Activated CD4-positive, alpha-beta T cell treated with anti-CD3 and anti-CD28 coated beads, Interleukin-2, amount 10 ng/mL, durations not matched to agents 24 days and 14 days (primary cell): ENCODE measurements at regions not wholly inside any gene's neighbourhood (a gene's known extent, or its start where the extent isn't known, plus 50 kb on each side); places are given as distances from the start of the nearest gene placed in this dataset.

Source experiments
- DNase-seq: peaks from one replicate; pipeline ENCODE4 v3.0.0; 2022
- H3K27ac Mint-ChIP-seq: one replicate; pipeline ENCODE4 v1.8.0; 2022; ENCODE audit warnings: mild to moderate bottlenecking, mixed read lengths
- H3K27me3 Mint-ChIP-seq: one replicate; pipeline ENCODE4 v1.8.0; 2022; ENCODE audit warnings: mixed read lengths
- H3K36me3 Mint-ChIP-seq: one replicate; pipeline ENCODE4 v1.8.0; 2022; ENCODE audit warnings: low read depth, mild to moderate bottlenecking, mixed read lengths
- H3K4me1 Mint-ChIP-seq: one replicate; pipeline ENCODE4 v1.8.0; 2021; ENCODE audit warnings: mixed read lengths
- H3K4me3 Mint-ChIP-seq: one replicate; pipeline ENCODE4 v1.8.0; 2022; ENCODE audit warnings: mild to moderate bottlenecking, moderate library complexity, mixed read lengths
- H3K9me3 Mint-ChIP-seq: one replicate; pipeline ENCODE4 v1.8.0; 2021; ENCODE audit warnings: mixed read lengths
- intact Hi-C: fragments of 100-400 bp; cut with micrococcal nuclease; formaldehyde crosslinking; loops from one replicate; pipeline ENCODE4 v1.15.1; 2023

DNA sequence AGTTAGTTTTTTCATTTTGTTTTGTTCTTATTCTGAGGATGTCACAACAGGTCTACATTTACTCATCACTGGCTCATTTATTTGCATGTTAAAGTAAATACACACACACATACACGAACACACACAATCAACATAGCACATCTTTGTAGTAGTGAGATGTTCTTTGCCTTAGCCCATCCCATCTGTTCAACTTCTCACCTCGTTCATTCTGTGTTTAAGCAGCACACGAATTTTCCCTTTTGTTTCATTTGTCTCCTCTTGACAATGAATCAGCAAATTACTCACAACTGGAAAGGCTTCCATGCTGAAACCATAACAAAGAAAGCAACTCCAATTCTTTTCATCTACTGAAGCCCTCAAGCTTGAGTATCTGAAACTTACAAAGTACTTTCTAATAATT, 133.3 kb upstream of the CHRM3 start:
- intact Hi-C loops: no loop called here
- Mint-ChIP-seq H3K27me3 (no peaks in the 10 kb centered on the region), H3K4me1 (no peaks in the 10 kb centered on the region), H3K9me3 (no peaks in the 10 kb centered on the region), H3K27ac (no peak overlapping the region), H3K4me3 (no peak overlapping the region), H3K36me3 (no peaks in the 10 kb centered on the region)
- no peak for DNase-seq

DNA sequence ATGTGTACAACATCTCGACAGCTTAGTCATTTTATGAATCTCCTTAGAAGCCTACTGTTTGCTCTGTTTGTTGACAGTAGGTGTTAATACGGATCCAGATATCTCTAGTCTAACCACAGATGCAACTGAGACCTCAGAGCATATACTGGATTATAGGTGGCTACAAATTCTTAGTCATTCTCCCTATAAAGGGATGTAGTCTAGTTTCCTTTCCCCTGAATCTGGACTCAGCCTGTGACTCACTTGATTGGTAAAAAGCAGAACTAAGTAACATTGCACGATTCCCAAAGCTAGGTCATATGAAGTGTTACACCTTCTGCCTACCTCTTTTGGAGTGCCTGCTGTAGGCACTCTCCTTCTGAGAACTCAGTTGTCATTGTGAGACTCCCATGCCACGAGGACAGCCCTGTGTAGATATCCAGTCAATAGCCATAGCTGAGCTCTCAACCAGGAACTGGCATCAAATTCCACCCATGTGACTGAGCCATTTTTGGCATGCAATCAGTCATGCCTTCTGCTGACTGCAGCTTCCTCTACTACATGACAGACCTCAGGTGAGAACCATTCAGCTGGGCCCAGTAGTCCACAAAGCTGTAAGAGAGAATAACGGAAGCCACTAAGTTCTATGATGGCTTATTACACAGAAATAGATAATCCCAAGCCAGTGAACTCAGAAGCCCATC, 135.9 kb upstream of the CHRM3 start:
- H3K9me3 Mint-ChIP-seq: no peaks in the 10 kb centered on the region
- no peaks in the 10 kb centered on the region for H3K27me3 Mint-ChIP-seq
- H3K36me3 Mint-ChIP-seq: no peaks in the 10 kb centered on the region
- no peak for DNase-seq
- H3K4me1 Mint-ChIP-seq: no peaks in the 10 kb centered on the region
- intact Hi-C loops: no loop called here
- H3K4me3 Mint-ChIP-seq: no peak overlapping the region
- no peak overlapping the region for H3K27ac Mint-ChIP-seq

DNA sequence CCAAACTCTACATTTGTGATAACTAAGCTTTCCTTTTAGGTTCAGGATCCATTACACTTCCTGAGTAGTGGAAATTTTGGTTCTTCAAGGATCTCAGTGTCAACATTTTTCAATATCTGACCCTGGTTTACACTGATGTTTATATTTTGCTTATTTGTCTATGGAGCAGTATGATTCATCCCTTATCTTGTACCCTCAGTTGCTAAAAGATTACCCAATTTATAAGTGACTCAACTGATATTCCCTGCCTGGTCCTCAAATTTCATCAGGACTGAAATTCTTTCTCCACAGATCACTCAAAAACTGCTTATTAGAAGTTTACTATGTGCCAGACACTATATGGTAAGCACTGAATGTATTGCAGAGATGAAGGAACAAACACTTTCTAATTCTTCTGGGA, 139.1 kb upstream of the CHRM3 start:
- Mint-ChIP-seq H3K4me3 (no peak overlapping the region), H3K27me3 (no peaks in the 10 kb centered on the region), H3K9me3 (no peaks in the 10 kb centered on the region), H3K4me1 (no peaks in the 10 kb centered on the region), H3K36me3 (no peaks in the 10 kb centered on the region), H3K27ac (no peak overlapping the region)
- intact Hi-C loops: no loop called here
- DNase-seq: no peak

DNA sequence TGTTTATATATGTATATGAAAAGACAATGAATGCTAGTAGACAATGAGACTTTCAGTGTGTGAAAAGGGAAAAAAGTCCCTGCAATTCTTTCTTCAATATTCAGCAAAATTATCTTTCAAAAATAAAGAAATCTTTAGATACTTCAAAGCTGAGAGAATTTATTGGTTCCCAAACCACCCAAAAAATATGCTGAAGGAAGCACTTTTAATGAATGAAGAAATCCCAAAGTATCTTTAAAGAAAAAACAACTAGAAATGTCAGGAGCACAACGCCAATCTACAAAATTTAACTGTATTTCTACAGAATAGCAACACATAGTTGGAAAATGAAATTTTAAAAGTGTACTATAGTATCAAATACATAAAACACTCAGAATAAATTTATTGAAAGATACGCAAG, 142.3 kb upstream of the CHRM3 start:
- H3K27me3 Mint-ChIP-seq: no peaks in the 10 kb centered on the region
- intact Hi-C loops: no loop called here
- H3K4me1 Mint-ChIP-seq: no peaks in the 10 kb centered on the region
- no peak for DNase-seq
- no peaks in the 10 kb centered on the region for H3K9me3 Mint-ChIP-seq
- no peak overlapping the region for H3K27ac Mint-ChIP-seq
- no peak overlapping the region for H3K4me3 Mint-ChIP-seq
- no peaks in the 10 kb centered on the region for H3K36me3 Mint-ChIP-seq

DNA sequence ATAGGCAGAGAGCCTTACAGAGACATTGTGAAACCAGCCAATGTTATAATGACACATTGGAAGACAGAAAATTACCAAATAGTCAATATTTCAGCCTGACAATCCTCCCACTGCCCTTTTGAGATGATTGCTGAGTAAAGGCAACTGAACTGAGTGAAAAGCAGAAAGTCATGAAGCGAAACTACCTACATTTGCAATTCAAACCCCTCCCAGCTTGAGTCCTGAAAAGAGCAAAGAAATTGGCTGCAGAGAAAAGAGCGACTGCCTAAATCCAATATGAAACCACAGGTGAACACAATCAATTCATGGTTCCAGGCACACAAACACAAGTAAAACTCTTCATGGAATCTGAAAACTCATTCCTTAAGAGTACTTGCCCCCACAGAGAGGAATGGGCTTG, 143.4 kb upstream of the CHRM3 start:
- Mint-ChIP-seq H3K27me3 (no peaks in the 10 kb centered on the region), H3K4me1 (no peaks in the 10 kb centered on the region), H3K27ac (no peak overlapping the region), H3K4me3 (no peak overlapping the region), H3K36me3 (no peaks in the 10 kb centered on the region), H3K9me3 (no peaks in the 10 kb centered on the region)
- intact Hi-C loops: no loop called here
- DNase-seq: no peak

DNA sequence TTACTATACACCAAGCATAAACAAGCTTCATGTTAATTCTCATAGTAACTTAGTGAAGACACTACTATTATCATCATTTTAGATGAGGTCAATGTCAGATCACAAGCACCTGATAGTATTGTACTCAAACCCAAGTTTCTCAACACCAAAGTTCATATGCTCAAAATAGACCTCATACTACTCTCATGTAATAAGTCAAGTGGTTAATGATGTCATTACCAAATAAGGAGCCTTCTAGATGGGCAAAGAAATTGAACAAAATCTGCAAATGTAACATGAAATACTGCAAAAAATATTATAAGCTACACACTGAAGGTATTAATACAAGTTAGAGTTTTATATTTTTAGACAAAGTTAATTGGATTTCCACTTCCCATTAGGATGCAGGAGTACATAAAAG, 144.0 kb upstream of the CHRM3 start:
- DNase-seq: no peak
- intact Hi-C loops: no loop called here
- Mint-ChIP-seq H3K27me3 (no peaks in the 10 kb centered on the region), H3K36me3 (no peaks in the 10 kb centered on the region), H3K9me3 (no peaks in the 10 kb centered on the region), H3K4me1 (no peaks in the 10 kb centered on the region), H3K27ac (no peak overlapping the region), H3K4me3 (no peak overlapping the region)

DNA sequence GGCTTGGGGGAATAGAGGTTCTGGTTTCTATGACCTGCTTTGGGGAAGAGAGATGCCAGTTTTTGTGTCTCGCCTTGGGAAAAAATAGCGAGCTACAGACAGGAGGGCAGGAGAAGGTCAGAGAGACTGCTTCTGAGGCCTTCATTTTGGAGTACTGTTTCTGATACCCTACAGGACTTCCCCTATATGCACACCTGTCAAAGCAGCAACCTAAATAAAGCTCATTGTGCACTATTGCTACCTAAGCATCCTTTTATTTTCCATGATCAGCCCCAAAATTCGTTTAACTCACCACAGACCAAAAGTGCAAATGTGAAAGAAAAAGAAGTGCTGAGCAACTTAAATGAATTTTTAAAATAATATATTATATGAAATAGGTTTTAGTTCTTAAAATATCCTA, 145.6 kb upstream of the CHRM3 start:
- Mint-ChIP-seq H3K9me3 (no peaks in the 10 kb centered on the region), H3K27ac (no peak overlapping the region), H3K4me3 (no peak overlapping the region), H3K4me1 (no peaks in the 10 kb centered on the region), H3K27me3 (no peaks in the 10 kb centered on the region), H3K36me3 (no peaks in the 10 kb centered on the region)
- DNase-seq: no peak
- intact Hi-C loops: no loop called here

DNA sequence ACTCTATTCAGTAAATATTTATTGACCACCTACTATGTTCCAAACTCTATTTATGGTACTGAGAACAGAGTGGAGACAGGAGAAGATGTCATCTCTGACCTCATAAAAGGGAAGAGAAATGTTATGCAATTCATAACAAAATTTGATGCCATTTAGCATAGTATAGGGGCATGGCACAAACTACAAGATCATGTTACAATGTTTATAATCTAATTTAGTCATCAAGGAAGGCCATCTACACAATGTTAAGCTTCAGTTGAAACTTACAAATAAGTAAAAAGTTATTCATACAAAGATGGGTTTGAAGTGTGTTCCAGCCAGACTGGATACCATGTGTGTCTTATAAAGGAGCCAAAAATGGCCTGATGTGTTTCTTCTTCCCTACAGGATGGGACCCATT, 146.8 kb upstream of the CHRM3 start:
- intact Hi-C loops: no loop called here
- Mint-ChIP-seq H3K9me3 (no peaks in the 10 kb centered on the region), H3K27me3 (no peaks in the 10 kb centered on the region), H3K27ac (no peak overlapping the region), H3K4me3 (no peak overlapping the region), H3K36me3 (no peaks in the 10 kb centered on the region), H3K4me1 (no peaks in the 10 kb centered on the region)
- no peak for DNase-seq

DNA sequence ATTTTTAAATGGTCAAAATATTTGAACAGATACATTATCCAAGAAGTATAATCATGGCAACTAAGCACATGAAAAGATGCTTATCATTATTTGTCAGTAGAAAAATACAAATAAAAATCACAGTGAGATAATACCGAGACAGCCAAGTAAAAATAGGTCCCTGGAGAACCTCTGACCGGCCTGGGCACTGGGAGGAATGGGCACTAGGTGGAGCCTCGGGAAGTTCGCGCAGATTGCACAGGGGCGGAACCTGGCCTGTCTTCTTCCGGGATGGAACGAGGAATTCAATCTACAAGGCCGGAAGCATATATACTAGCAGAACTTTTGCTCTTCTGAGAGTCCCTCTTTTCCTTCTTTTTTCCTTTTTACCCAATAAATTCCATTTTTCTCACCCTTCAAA, 148.5 kb upstream of the CHRM3 start:
- H3K27ac Mint-ChIP-seq: no peak overlapping the region
- no peak for DNase-seq
- H3K4me1 Mint-ChIP-seq: no peaks in the 10 kb centered on the region
- H3K36me3 Mint-ChIP-seq: no peaks in the 10 kb centered on the region
- H3K27me3 Mint-ChIP-seq: no peaks in the 10 kb centered on the region
- H3K9me3 Mint-ChIP-seq: no peaks in the 10 kb centered on the region
- no peak overlapping the region for H3K4me3 Mint-ChIP-seq
- intact Hi-C loops: no loop called here

DNA sequence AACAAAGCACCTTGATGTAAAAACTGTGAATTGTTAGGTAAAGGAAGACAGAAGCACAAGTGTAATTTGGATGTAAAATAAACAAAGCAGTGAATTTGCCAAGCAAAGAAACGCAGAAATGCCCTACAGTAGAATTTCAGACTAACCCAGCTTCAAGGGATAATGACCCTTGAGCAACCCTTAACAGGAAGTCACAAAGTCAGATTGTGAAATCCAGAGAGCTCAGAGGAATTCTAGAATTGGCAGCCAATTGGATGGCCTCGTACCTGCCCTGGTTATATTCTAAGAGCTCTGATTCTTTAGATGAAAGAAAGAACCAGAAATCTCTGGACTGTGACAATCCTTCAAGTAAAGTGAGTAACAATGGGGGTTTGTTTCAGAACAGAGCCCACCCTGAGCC, 152.7 kb upstream of the CHRM3 start:
- no peak for DNase-seq
- Mint-ChIP-seq H3K9me3 (no peaks in the 10 kb centered on the region), H3K27me3 (no peaks in the 10 kb centered on the region), H3K27ac (no peak overlapping the region), H3K4me3 (no peak overlapping the region), H3K4me1 (no peaks in the 10 kb centered on the region), H3K36me3 (no peaks in the 10 kb centered on the region)
- intact Hi-C loops: no loop called here

DNA sequence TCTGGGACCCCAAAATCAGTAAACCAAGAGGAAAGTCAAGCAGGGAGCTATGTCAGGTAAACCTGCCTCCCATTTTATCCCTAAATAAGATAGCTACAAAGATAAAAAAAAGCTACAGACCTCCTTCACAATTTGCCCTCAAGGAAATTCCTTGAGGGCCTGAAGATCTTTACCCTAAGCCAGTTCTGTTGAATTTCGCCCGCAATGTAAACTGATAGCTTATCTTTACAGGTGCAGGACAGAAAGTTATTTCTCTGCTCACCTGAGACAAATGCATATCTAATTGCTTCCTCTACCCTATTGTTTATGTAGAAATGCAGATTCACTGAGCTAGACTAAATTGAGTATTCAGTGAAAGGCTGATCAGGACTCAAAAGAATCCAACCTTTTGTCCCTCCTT, 153.4 kb upstream of the CHRM3 start:
- Mint-ChIP-seq H3K27ac (no peak overlapping the region), H3K27me3 (no peaks in the 10 kb centered on the region), H3K4me3 (no peak overlapping the region), H3K36me3 (no peaks in the 10 kb centered on the region), H3K4me1 (no peaks in the 10 kb centered on the region), H3K9me3 (no peaks in the 10 kb centered on the region)
- DNase-seq: no peak
- intact Hi-C loops: no loop called here

DNA sequence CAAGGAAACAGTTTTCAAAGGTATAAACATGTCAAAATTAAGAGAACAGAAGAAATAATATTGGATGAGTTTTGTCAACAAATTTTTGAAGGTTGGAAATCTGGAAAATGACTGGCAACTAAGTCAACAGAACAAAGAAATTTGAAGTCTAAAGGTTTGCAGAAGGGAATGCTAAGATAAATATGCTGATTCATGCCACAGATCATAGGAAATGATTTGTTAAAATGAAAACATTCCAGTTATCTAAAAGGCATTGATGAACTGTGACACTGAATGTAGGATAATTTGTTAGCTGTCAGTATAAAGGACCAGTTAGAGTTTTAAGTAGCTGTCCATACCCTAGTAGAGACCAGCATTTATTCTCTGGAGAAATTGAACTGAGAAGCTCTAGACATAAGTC, 157.9 kb upstream of the CHRM3 start:
- Mint-ChIP-seq H3K27me3 (no peaks in the 10 kb centered on the region), H3K4me1 (no peaks in the 10 kb centered on the region)
- intact Hi-C loops: no loop called here

DNA sequence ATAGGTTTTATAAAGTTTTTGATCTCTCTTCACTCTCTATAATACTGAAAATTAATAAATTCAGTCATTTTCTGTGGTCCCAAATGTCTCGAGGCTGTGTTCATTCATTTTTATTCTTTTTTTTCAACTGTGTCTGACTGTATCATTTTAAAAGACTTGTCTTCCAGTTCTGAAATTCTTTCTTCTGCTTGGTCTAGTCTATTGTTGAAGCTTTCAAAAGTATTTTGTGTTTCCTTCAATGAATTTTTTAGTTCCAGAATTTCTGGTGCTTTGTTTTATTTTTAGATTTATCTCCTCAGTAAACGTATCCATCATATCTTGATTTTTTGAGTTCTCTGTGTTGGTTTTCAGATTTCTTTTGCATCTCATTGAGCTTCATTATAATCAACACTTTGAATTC, 161.0 kb upstream of the CHRM3 start:
- intact Hi-C loops: no loop called here
- Mint-ChIP-seq H3K27ac (no peak overlapping the region), H3K9me3 (peaks cover 12% of the 10 kb centered on the region), H3K4me1 (no peaks in the 10 kb centered on the region), H3K36me3 (no peaks in the 10 kb centered on the region), H3K4me3 (no peak overlapping the region), H3K27me3 (no peaks in the 10 kb centered on the region)
- no peak for DNase-seq

More for the DNA sequence above, 157.9 kb upstream of the CHRM3 start:
- no peaks in the 10 kb centered on the region for H3K36me3 Mint-ChIP-seq
- peaks cover 10% of the 10 kb centered on the region for H3K9me3 Mint-ChIP-seq
- H3K27ac Mint-ChIP-seq: no peak overlapping the region
- no peak for DNase-seq
- no peak overlapping the region for H3K4me3 Mint-ChIP-seq

DNA sequence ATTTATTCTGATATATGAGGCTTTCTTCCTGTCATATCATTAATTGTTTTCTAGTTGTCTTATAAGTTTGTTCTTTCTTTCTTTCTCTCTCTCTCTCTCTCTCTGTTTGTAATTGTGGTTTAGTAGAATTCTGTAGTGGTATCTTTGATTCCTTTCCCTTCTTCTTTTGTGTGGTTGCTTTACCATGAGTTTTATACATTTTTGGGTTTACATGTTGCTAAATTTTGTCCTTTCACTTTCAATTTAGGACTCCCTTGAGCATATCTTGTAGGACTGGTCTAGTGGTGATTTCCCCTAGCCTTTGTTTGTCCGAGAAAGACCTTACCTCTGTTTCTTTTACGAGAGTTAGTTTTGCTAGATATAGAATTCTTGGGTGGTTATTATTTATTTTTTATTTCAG, 162.3 kb upstream of the CHRM3 start:
- Mint-ChIP-seq H3K9me3 (peaks cover 12% of the 10 kb centered on the region), H3K36me3 (no peaks in the 10 kb centered on the region), H3K4me1 (no peaks in the 10 kb centered on the region), H3K27ac (no peak overlapping the region), H3K4me3 (no peak overlapping the region), H3K27me3 (no peaks in the 10 kb centered on the region)
- intact Hi-C loops: no loop called here
- no peak for DNase-seq

DNA sequence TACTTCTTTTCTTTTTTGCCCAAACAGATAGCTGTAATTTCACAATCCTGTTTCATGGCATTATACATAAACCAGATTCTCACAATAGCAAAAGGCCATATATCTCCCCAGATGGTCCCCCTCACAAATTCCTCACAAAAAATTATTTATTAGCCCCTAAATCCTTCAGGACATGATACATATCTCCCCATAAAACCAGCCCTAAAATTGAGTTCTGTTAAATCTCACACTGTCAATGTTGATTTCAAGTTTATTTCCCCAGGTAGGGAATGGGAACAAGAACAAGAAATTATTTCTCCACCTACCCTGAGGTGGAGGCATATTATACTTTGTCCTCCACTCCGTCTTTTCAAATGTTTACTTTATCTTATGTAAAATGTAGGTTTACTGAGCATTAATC, 163.4 kb upstream of the CHRM3 start:
- H3K27me3 Mint-ChIP-seq: no peaks in the 10 kb centered on the region
- DNase-seq: no peak
- H3K9me3 Mint-ChIP-seq: peaks cover 12% of the 10 kb centered on the region
- no peaks in the 10 kb centered on the region for H3K4me1 Mint-ChIP-seq
- no peak overlapping the region for H3K27ac Mint-ChIP-seq
- no peaks in the 10 kb centered on the region for H3K36me3 Mint-ChIP-seq
- intact Hi-C loops: no loop called here
- H3K4me3 Mint-ChIP-seq: no peak overlapping the region
